ENCODE measurements at regions not wholly inside any gene's neighbourhood (a gene's known extent, or its start where the extent isn't known, plus 50 kb on each side); places are given as distances from the start of the nearest gene placed in this dataset.
A peak's percentile ranks its signal among the peaks of the same experiment; 100 is the strongest.

- peaks cover 6 to 50% (median 41%) of the 10 kb centered on the region in 3 donors for H3K27me3 Mint-ChIP-seq
These were observed 112.0 kb upstream of the ADRA2C start for GRCh38 chr4:3654036-3654807.

DNA sequence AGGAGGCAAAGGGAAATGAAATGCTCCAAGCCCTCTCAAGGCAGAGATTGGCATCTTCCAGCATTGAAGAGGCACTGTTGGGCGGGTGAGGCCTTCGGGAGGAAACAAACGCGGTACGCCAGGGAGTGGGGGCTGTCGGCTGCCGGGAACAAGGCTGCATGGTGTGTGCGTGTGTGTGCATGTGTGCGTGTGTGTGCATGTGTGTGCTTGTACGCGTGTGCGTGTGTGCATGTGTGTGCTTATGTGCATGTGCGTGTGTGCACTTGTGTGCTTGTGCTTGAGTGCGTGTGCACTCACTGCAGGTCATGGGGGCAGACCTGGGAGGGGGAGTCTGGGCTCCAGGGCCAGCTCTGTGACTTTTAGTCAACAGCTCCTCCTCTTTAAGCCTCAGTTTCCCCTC, 113.6 kb upstream of the ADRA2C start:
- no peaks in the 10 kb centered on the region for H3K36me3 Mint-ChIP-seq
- H3K9me3 Mint-ChIP-seq = peaks cover 0 to 1% (median 0%) of the 10 kb centered on the region in 7 donors
- peaks cover 6 to 38% (median 36%) of the 10 kb centered on the region in 3 donors for H3K27me3 Mint-ChIP-seq
- no peaks in the 10 kb centered on the region for H3K4me1 Mint-ChIP-seq
- no peak for ATAC-seq (ENCODE audit: low read depth in 2 of 2)
- H3K27ac Mint-ChIP-seq = no peak overlapping the region
- H3K4me3 Mint-ChIP-seq = no peak overlapping the region
- no peak for DNase-seq

More at GRCh38 chr4:3654036-3654807, 112.0 kb upstream of the ADRA2C start:
- Mint-ChIP-seq H3K4me1 (peaks cover 0 to 3% (median 0%) of the 10 kb centered on the region in 3 donors), H3K9me3 (peaks cover 0 to 1% (median 0%) of the 10 kb centered on the region in 7 donors), H3K4me3 (no peak overlapping the region), H3K36me3 (no peaks in the 10 kb centered on the region), H3K27ac (no peak overlapping the region)
- no peak for DNase-seq
- no peak for ATAC-seq (ENCODE audit: low read depth in 2 of 2)

GRCh38 chr4:3651267-3651845, 114.8 kb upstream of the ADRA2C start:
- H3K36me3 Mint-ChIP-seq = no peaks in the 10 kb centered on the region
- H3K4me3 Mint-ChIP-seq = peak overlapping the region in 1 of 8 donors; percentile 52
- H3K27me3 Mint-ChIP-seq = peaks cover 4 to 32% (median 31%) of the 10 kb centered on the region in 3 donors
- H3K9me3 Mint-ChIP-seq = peaks cover 0 to 1% (median 0%) of the 10 kb centered on the region in 7 donors
- ATAC-seq (ENCODE audit: low read depth in 2 of 2) = no peak
- no peak for DNase-seq
- no peak overlapping the region for H3K27ac Mint-ChIP-seq
- H3K4me1 Mint-ChIP-seq = no peaks in the 10 kb centered on the region

DNA sequence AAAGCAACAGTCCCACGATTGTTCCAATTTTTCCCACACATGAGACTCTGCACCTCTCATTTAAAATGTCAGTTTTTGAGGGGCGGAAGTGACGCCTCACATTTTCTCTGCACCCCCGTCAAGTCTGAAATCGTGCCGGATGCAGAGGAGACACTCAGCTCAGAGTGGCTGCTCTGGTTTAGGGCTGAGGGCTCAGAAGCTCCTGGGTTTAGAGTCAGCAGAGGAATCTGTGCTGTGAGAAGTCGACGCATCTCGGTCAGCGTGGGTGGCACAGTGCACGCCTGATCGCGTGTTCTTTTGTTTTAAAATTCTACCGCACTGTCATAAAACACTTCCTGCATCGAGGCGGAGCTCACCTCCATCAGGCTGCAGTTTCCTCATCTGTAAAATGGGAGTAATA, 116.7 kb upstream of the ADRA2C start:
- DNase-seq = no peak
- Mint-ChIP-seq H3K27me3 (peaks cover 0 to 32% (median 27%) of the 10 kb centered on the region in 3 donors), H3K4me1 (peaks cover 0 to 2% (median 0%) of the 10 kb centered on the region in 3 donors), H3K36me3 (no peaks in the 10 kb centered on the region), H3K9me3 (peaks cover 0 to 1% (median 0%) of the 10 kb centered on the region in 7 donors), H3K27ac (no peak overlapping the region), H3K4me3 (no peak overlapping the region)
- ATAC-seq (ENCODE audit: low read depth in 2 of 2) = no peak

- H3K4me3 Mint-ChIP-seq = no peak overlapping the region
- ATAC-seq (ENCODE audit: low read depth in 2 of 2) = no peak
These were observed 116.5 kb upstream of the LRPAP1 start for GRCh38 chr4:3648731-3649130.

GRCh38 chr4:3648195-3648594, 116.0 kb upstream of the LRPAP1 start:
- no peaks in the 10 kb centered on the region for H3K36me3 Mint-ChIP-seq
- peaks cover 0 to 2% (median 0%) of the 10 kb centered on the region in 3 donors for H3K4me1 Mint-ChIP-seq

More at GRCh38 chr4:3648731-3649130, 116.5 kb upstream of the LRPAP1 start:
- Mint-ChIP-seq H3K9me3 (peaks cover 0 to 1% (median 0%) of the 10 kb centered on the region in 7 donors), H3K36me3 (no peaks in the 10 kb centered on the region), H3K27me3 (peaks cover 0 to 34% (median 30%) of the 10 kb centered on the region in 3 donors), H3K4me1 (peaks cover 0 to 2% (median 0%) of the 10 kb centered on the region in 3 donors), H3K27ac (no peak overlapping the region)
- DNase-seq = no peak

GRCh38 chr4:3647421-3647820, 115.2 kb upstream of the LRPAP1 start:
- Mint-ChIP-seq H3K27ac (no peak overlapping the region), H3K4me3 (no peak overlapping the region), H3K4me1 (peaks cover 0 to 2% (median 0%) of the 10 kb centered on the region in 3 donors), H3K27me3 (peaks cover 0 to 27% (median 25%) of the 10 kb centered on the region in 3 donors), H3K9me3 (peaks cover 0 to 1% (median 0%) of the 10 kb centered on the region in 7 donors), H3K36me3 (no peaks in the 10 kb centered on the region)
- ATAC-seq (ENCODE audit: low read depth in 2 of 2) (no peak), DNase-seq (no peak)

More at GRCh38 chr4:3648195-3648594, 116.0 kb upstream of the LRPAP1 start:
- Mint-ChIP-seq H3K4me3 (no peak overlapping the region), H3K27ac (no peak overlapping the region), H3K27me3 (peaks cover 0 to 31% (median 27%) of the 10 kb centered on the region in 3 donors), H3K9me3 (peaks cover 0 to 1% (median 0%) of the 10 kb centered on the region in 7 donors)
- DNase-seq (no peak), ATAC-seq (ENCODE audit: low read depth in 2 of 2) (no peak)

DNA sequence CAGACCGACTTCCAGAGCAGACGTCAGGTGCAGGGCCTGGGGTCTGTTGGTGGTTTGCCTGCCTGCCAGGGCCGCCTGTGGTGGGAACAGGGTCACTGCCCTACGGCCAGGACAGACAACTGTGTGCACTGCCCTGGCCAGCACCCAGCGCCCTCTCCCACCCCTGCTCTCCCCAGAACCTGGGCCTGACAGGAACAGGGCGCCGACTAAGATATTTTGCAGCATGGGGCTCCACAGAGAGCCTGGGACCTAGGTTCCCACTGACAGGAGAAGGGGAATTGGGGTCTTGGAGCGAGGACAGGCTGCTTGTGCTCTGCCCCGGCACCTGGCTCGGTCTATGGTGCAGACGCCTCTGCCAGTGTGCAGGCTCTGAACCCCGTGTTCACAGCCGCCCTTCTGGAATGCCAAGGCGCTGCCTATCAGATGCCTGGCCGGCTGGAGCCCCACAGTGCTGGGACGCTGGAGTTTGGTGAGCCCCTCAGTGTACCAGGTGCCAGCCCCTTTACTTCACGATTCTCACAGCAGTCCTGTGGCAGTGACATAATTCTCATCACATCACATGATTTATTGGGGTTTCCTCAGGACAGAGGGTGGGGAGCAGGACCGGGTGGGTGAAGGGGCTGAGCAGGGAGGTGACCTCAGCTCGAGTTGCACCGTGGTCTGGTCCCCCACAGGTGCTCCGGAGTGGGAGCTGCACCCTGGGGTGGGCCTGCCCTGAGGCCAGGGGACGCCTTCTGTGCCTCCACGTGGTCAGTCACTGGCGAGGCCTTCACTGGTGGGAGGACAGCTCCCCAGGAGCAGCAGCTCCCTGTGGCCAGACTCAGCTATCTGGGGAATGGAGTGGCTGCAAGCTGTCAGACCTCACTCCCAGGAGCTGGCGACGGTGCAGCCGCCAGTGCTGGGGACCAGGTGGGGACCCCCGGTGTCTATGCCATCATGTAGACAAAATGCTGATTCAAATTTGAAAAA, 113.8 kb upstream of the LRPAP1 start:
- DNase-seq (no peak), ATAC-seq (ENCODE audit: low read depth in 2 of 2) (no peak)
- no peak overlapping the region for H3K4me3 Mint-ChIP-seq
- peaks cover 0 to 2% (median 0%) of the 10 kb centered on the region in 3 donors for H3K4me1 Mint-ChIP-seq
- H3K27ac Mint-ChIP-seq = no peak overlapping the region
- peaks cover 0 to 27% (median 25%) of the 10 kb centered on the region in 3 donors for H3K27me3 Mint-ChIP-seq
- no peaks in the 10 kb centered on the region for H3K36me3 Mint-ChIP-seq
- peaks cover 0 to 3% (median 0%) of the 10 kb centered on the region in 7 donors for H3K9me3 Mint-ChIP-seq

DNA sequence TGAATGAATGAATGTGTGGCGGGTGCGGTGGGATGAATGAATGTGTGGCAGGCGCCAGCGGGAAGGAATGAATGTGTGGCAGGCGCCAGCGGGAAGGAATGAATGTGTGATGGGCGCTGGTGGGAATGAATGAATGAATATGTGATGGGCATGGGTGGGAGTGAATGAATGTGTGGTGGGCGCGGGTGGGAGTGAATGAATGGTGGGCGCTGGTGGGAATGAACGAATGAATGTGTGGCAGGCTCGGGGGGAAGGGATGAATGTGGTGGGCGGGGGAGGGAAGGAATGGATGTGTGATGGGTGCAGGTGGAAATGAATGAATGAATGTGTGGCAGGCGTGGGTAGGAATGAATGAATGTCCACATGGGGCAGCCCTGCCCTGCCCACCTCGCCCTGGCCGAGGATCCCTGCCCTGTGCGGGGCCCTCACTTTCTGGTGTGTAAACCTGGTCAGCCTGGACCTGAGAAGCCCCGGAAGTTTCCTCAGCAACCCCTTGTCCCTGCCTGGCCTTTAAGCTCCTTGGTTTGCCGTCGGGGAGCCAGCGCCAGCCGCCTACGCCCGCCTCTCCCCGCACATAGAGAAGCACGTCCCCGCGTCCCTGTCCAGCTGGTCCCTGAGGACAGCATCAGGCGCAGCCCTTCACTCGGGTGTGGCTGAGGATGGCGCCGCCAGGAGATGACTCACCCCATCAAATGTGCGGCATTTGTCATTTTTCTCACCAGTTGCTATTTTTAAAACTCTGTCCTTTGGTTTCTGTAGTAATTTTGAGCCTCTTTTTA, 112.8 kb upstream of the LRPAP1 start:
- H3K36me3 Mint-ChIP-seq = no peaks in the 10 kb centered on the region
- no peak overlapping the region for H3K4me3 Mint-ChIP-seq
- peaks cover 0 to 2% (median 0%) of the 10 kb centered on the region in 3 donors for H3K4me1 Mint-ChIP-seq
- DNase-seq (no peak), ATAC-seq (ENCODE audit: low read depth in 2 of 2) (no peak)
- H3K9me3 Mint-ChIP-seq = peaks cover 0 to 3% (median 0%) of the 10 kb centered on the region in 7 donors
- H3K27me3 Mint-ChIP-seq = peaks cover 0 to 24% (median 18%) of the 10 kb centered on the region in 3 donors
- H3K27ac Mint-ChIP-seq = no peak overlapping the region

DNA sequence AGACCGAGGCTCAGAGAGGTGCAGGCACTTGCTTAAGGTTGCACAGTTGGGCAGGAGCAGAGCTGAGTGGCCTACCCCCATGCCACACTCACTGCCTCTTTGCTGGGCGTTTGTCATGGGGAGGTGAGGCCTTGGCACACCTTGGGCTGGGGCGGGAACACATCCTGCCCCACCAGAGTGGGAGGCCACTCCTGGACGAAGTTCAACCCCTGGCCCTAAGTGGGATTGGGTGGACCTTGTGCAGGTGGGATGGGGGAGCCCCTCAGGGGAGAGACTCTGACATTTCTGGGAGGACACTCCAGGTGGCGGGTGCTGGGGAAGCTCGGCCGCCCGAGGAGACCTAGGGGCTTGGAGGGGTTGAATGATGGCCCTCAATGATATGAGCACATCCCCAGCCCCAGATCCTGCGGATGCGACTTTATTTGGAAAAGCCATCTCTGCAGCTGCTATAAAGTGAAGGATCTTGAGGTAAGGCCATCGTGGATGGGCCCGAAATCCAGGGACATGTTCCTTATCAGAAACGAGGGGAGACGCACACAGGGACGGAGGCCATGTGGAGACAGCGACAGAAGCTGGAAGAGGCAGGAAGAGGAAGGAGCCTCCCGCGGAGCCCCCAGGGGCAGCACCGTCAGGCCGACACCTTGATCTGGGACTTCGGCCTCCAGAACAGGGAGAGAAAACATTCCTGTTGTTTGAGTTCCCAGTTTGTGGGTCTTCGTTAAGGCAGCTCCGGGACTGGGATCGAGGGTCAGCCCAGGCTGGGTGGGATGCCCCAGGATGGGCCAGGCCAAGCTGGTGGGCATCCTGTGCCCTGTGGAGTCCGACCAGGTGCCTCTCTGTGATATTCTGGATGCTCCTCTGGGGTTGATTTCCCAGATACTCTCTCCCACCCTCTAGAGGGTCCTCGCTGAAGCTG, 111.6 kb upstream of the LRPAP1 start:
- DNase-seq (no peak), ATAC-seq (ENCODE audit: low read depth in 2 of 2) (no peak)
- Mint-ChIP-seq H3K36me3 (no peaks in the 10 kb centered on the region), H3K4me3 (no peak overlapping the region), H3K9me3 (peaks cover 0 to 4% (median 0%) of the 10 kb centered on the region in 7 donors), H3K27ac (no peak overlapping the region), H3K4me1 (peaks cover 0 to 2% (median 0%) of the 10 kb centered on the region in 3 donors), H3K27me3 (peaks cover 0 to 26% (median 15%) of the 10 kb centered on the region in 3 donors)

DNA sequence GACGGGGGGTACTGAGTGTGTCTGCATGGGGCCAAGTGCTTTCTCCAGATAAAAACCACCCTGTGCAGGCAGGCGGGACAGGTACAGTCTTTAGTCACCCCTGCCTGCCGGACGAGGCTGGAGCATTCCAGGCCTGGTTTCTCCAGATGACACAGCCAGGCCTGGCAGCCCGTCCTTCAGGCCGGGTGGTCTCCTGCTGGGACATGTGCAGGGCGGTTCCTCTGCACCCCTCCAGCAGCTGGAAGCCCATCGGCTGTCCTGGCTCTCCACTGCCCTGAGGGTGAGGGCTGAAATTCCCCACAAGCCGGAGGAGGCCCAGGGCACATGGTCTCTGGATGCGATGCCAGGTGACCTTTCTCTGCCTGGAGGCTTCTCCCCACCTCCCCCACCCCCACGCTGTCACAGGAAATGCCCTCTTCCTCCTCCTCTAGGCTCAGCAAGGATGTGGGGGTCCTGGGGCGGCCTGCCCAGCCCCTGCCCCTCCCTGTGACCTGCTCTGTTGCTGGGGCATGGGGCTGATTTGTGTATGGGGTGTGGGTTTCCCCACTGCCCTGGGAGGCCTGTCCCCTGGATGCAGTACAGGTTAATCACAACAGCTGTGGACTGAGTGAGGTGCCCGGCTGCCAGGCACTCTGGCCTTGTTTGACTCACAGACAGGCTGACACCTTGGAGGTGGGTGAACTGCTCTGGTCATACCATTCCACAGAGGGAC, 110.7 kb upstream of the LRPAP1 start:
- Mint-ChIP-seq H3K4me3 (no peak overlapping the region), H3K27me3 (peaks cover 0 to 26% (median 13%) of the 10 kb centered on the region in 3 donors)
- ATAC-seq (ENCODE audit: low read depth in 2 of 2) = no peak

More for the DNA sequence above, 110.7 kb upstream of the LRPAP1 start:
- Mint-ChIP-seq H3K4me1 (peaks cover 0 to 2% (median 0%) of the 10 kb centered on the region in 3 donors), H3K9me3 (peaks cover 0 to 9% (median 0%) of the 10 kb centered on the region in 7 donors), H3K27ac (no peak overlapping the region), H3K36me3 (no peaks in the 10 kb centered on the region)
- no peak for DNase-seq
